HEK293 (cell line): ENCODE measurements at regions not wholly inside any gene's neighbourhood (a gene's known extent, or its start where the extent isn't known, plus 50 kb on each side); places are given as distances from the start of the nearest gene placed in this dataset.

Experiments used
- CTCF ChIP-seq: fragments of 450-650 bp; formaldehyde crosslinking; IDR thresholded peaks from 2 replicates; pipeline ENCODE4 v1.5.1; 2016; ENCODE audit warnings: missing biosample characterization, missing genetic modification characterization
- ZNF223 ChIP-seq: fragments of 450-650 bp; formaldehyde crosslinking; IDR thresholded peaks from 2 replicates; pipeline ENCODE4 v1.5.1; 2016; ENCODE audit warnings: missing biosample characterization, missing genetic modification characterization
- ZSCAN18 ChIP-seq: fragments of 450-650 bp; formaldehyde crosslinking; IDR thresholded peaks from 2 replicates; pipeline ENCODE4 v1.5.1; 2016; ENCODE audit warnings: missing biosample characterization, missing genetic modification characterization
- ZSCAN4 ChIP-seq: fragments of 450-650 bp; formaldehyde crosslinking; IDR thresholded peaks from 2 replicates; pipeline ENCODE4 v1.5.1; 2017; ENCODE audit warnings: missing biosample characterization, missing genetic modification characterization

GRCh38 chr17:16872351-16873173, 99.4 kb downstream of the TNFRSF13B start:
- no peak for TF ChIP-seq ZSCAN4 (tag by site-specific recombination)
- TF ChIP-seq CTCF (tag by site-specific recombination), result no peak
- no peak for TF ChIP-seq ZSCAN18
- no peak for TF ChIP-seq ZNF223 (tag by site-specific recombination)
